GM23338 (cell line): ENCODE measurements at regions not wholly inside any gene's neighbourhood (a gene's known extent, or its start where the extent isn't known, plus 50 kb on each side); places are given as distances from the start of the nearest gene placed in this dataset.

Source experiments
- ATAC-seq: fragments of 200-7000 bp; cut with Tn5 transposase; 3 replicates; pipeline ENCODE4 v1.9.1; 2020
- DNase-seq: peaks from one replicate; pipeline ENCODE4 v3.0.0-alpha.2; 2015; ENCODE audit warnings: low spot score
- H2AFZ ChIP-seq: fragments of 200-600 bp; sonication (generic); 2 replicates; pipeline ENCODE4 v1.8.0; 2016; ENCODE audit warnings: antibody characterized with exemption, mild to moderate bottlenecking, moderate library complexity
- H3F3A ChIP-seq: fragments of 200-600 bp; sonication (generic); replicated peaks from 2 replicates; pipeline ENCODE4 v1.8.0; 2017; ENCODE audit warnings: antibody characterized with exemption, mixed run types, low read depth
- H3K27ac ChIP-seq: fragments of 200-600 bp; sonication (generic); 2 replicates; pipeline ENCODE4 v1.6.1; 2016; ENCODE audit warnings: low read depth
- H3K27me3 ChIP-seq: fragments of 200-600 bp; sonication (generic); 2 replicates; pipeline ENCODE4 v1.8.0; 2016; ENCODE audit warnings: mild to moderate bottlenecking, mixed run types, moderate library complexity; ENCODE audit not compliant: insufficient read depth
- H3K36me3 ChIP-seq: fragments of 200-600 bp; sonication (generic); 2 replicates; pipeline ENCODE4 v1.8.0; 2016; ENCODE audit warnings: mild to moderate bottlenecking; ENCODE audit not compliant: insufficient read depth
- H3K4me1 ChIP-seq: fragments of 200-600 bp; sonication (generic); 2 replicates; pipeline ENCODE4 v1.8.0; 2016; ENCODE audit warnings: mild to moderate bottlenecking, moderate library complexity; ENCODE audit not compliant: insufficient read depth
- H3K4me2 ChIP-seq: fragments of 200-600 bp; sonication (generic); 2 replicates; pipeline ENCODE4 v1.7.1; 2017; ENCODE audit warnings: mixed run types
- H3K4me3 ChIP-seq: fragments of 200-600 bp; sonication (generic); 2 replicates; pipeline ENCODE4 v1.6.1; 2016; ENCODE audit warnings: mixed run types
- H3K79me2 ChIP-seq: fragments of 200-600 bp; sonication (generic); replicated peaks from 2 replicates; pipeline ENCODE4 v1.8.0; 2017; ENCODE audit warnings: mild to moderate bottlenecking; ENCODE audit not compliant: insufficient read depth
- H3K9me2 ChIP-seq: fragments of 200-600 bp; sonication (generic); 2 replicates; pipeline ENCODE4 v1.8.0; 2017; ENCODE audit not compliant: insufficient read depth
- H4K20me1 ChIP-seq: fragments of 200-600 bp; sonication (generic); replicated peaks from 2 replicates; pipeline ENCODE4 v1.8.0; 2017; ENCODE audit warnings: mild to moderate bottlenecking; ENCODE audit not compliant: insufficient read depth
- H3K27ac Mint-ChIP-seq: 2 replicates; pipeline ENCODE4 v1.8.0; 2020; ENCODE audit warnings: inconsistent platforms, mild to moderate bottlenecking, moderate library complexity, mixed read lengths
- H3K27me3 Mint-ChIP-seq: 3 replicates; pipeline ENCODE4 v1.8.0; 2022; ENCODE audit warnings: low read depth, mild to moderate bottlenecking, moderate library complexity, mixed read lengths, inconsistent platforms; ENCODE audit not compliant: insufficient read depth, poor library complexity
- H3K36me3 Mint-ChIP-seq: 3 replicates; pipeline ENCODE4 v1.8.0; 2021; ENCODE audit warnings: low read depth, mild to moderate bottlenecking, inconsistent platforms, moderate library complexity, mixed read lengths
- H3K4me1 Mint-ChIP-seq: 3 replicates; pipeline ENCODE4 v1.8.0; 2020; ENCODE audit warnings: mild to moderate bottlenecking, inconsistent platforms, mixed read lengths
- H3K4me3 Mint-ChIP-seq: 3 replicates; pipeline ENCODE4 v1.8.0; 2021; ENCODE audit warnings: moderate library complexity, mild to moderate bottlenecking, inconsistent platforms, mixed read lengths
- H3K9me3 Mint-ChIP-seq: 3 replicates; pipeline ENCODE4 v1.8.0; 2020; ENCODE audit warnings: moderate library complexity, mild to moderate bottlenecking, inconsistent platforms, mixed read lengths
- CREB1 ChIP-seq: fragments of 250-450 bp; sonication (Bioruptor Pico); IDR thresholded peaks from 2 replicates; pipeline ENCODE4 v1.5.0; 2020; ENCODE audit warnings: low read depth, mild to moderate bottlenecking, moderate library complexity
- CTCF ChIP-seq, 2 experiments: fragments of 200-600 bp in 1 of 2; sonication (generic) in 1 of 2; conservative IDR thresholded peaks; 2 replicates each; pipeline versions ENCODE4 v1.5.1 to v1.6.1; 2016 to 2017; ENCODE audit warnings: antibody characterized with exemption in 2 of 2, low read depth in 2 of 2, mild to moderate bottlenecking in 2 of 2, moderate library complexity in 1 of 2
- ETS1 ChIP-seq: IDR thresholded peaks from 2 replicates; pipeline ENCODE4 v1.6.1; 2016; ENCODE audit warnings: antibody characterized with exemption
- EZH2 ChIP-seq: fragments of 200-600 bp; sonication (generic); IDR thresholded peaks from one replicate; pipeline ENCODE4 v1.8.0; 2017; ENCODE audit warnings: antibody characterized with exemption, mild to moderate bottlenecking, low read depth; ENCODE audit not compliant: unreplicated experiment
- EZH2phosphoT487 ChIP-seq: fragments of 200-600 bp; sonication (generic); IDR thresholded peaks from one replicate; pipeline ENCODE4 v1.8.1; 2018; ENCODE audit warnings: antibody characterized with exemption; ENCODE audit not compliant: unreplicated experiment
- JUNB ChIP-seq: IDR thresholded peaks from one replicate; pipeline ENCODE4 v1.6.1; 2016; ENCODE audit warnings: antibody characterized with exemption; ENCODE audit not compliant: unreplicated experiment
- NANOG ChIP-seq: IDR thresholded peaks from 2 replicates; pipeline ENCODE4 v1.6.1; 2016; ENCODE audit warnings: antibody characterized with exemption, borderline replicate concordance
- POLR2AphosphoS5 ChIP-seq: IDR thresholded peaks from 2 replicates; pipeline ENCODE4 v1.6.1; 2016; ENCODE audit warnings: antibody characterized with exemption, low read depth
- STAT1 ChIP-seq: IDR thresholded peaks from one replicate; pipeline ENCODE4 v1.6.1; 2016; ENCODE audit warnings: antibody characterized with exemption; ENCODE audit not compliant: unreplicated experiment
- ZNF114 ChIP-seq: fragments of 250-450 bp; sonication (Bioruptor Pico); IDR thresholded peaks from 2 replicates; pipeline ENCODE4 v1.5.0; 2020; ENCODE audit warnings: mild to moderate bottlenecking, moderate library complexity
- ZNF331 ChIP-seq: fragments of 250-450 bp; sonication (Bioruptor Pico); IDR thresholded peaks from 2 replicates; pipeline ENCODE4 v1.5.0; 2020; ENCODE audit warnings: low read depth, mild to moderate bottlenecking, moderate library complexity
- TF ChIP-seq, protein P1 (sequence below): fragments of 250-450 bp; sonication (Bioruptor Pico); IDR thresholded peaks from 2 replicates; pipeline ENCODE4 v1.5.0; 2020; ENCODE audit warnings: mild to moderate bottlenecking, moderate library complexity
- TF ChIP-seq, protein P2 (sequence below): IDR thresholded peaks from one replicate; pipeline ENCODE4 v1.6.1; 2018; ENCODE audit warnings: antibody characterized with exemption; ENCODE audit not compliant: unreplicated experiment

DNA sequence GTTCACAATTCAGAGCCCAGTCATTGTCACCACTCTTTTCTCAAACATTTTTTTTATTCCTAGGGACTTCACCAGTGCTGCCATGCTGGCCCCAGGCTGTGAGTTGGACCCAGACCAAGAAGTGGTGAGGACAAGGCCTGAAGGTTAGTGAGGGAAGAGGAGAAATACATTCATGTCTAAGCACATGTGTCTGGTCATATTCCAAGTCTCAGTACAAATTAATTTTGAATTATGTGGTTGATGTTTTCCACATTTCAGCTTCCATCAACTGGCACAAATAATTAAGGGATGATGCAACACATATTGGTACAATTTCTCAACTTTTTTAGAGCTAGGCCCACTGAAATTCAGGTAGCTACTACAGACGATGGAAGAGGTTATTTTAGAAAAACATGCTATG, 106.6 kb upstream of the UPP2 start:
- Histone ChIP-seq H3K4me3 (no peak overlapping the region), H3K27ac (no peak overlapping the region), H2AFZ (no peak overlapping the region), H3K4me1 (no peaks in the 10 kb centered on the region), H3K4me2 (no peak overlapping the region), H3K9me2 (peaks cover 5% of the 10 kb centered on the region; the same call in 1 of the 2 replicates), H3F3A (no peaks in the 10 kb centered on the region), H3K79me2 (no peaks in the 10 kb centered on the region), H4K20me1 (no peaks in the 10 kb centered on the region), H3K36me3 (no peaks in the 10 kb centered on the region), H3K27me3 (no peaks in the 10 kb centered on the region)
- ATAC-seq (no peak), DNase-seq (no peak)
- Mint-ChIP-seq H3K4me3 (no peak overlapping the region), H3K27ac (no peak overlapping the region), H3K27me3 (no peaks in the 10 kb centered on the region), H3K9me3 (no peaks in the 10 kb centered on the region), H3K36me3 (no peaks in the 10 kb centered on the region), H3K4me1 (peaks cover 2% of the 10 kb centered on the region; the same call in 2 of the 3 replicates)
- TF ChIP-seq ZNF331 (CRISPR knock-in tag) (no peak), EZH2 (no peak), JUNB (no peak), NANOG (no peak), EZH2phosphoT487 (no peak), CREB1 (CRISPR knock-in tag) (no peak), STAT1 (no peak), ZNF114 (no peak), CTCF (conservative IDR thresholded peaks at IDR 0.05; ENCODE audit: low read depth in 2 of 2) (no peak), POLR2AphosphoS5 (no peak), ETS1 (no peak)
- TF ChIP-seq, protein P1, sequence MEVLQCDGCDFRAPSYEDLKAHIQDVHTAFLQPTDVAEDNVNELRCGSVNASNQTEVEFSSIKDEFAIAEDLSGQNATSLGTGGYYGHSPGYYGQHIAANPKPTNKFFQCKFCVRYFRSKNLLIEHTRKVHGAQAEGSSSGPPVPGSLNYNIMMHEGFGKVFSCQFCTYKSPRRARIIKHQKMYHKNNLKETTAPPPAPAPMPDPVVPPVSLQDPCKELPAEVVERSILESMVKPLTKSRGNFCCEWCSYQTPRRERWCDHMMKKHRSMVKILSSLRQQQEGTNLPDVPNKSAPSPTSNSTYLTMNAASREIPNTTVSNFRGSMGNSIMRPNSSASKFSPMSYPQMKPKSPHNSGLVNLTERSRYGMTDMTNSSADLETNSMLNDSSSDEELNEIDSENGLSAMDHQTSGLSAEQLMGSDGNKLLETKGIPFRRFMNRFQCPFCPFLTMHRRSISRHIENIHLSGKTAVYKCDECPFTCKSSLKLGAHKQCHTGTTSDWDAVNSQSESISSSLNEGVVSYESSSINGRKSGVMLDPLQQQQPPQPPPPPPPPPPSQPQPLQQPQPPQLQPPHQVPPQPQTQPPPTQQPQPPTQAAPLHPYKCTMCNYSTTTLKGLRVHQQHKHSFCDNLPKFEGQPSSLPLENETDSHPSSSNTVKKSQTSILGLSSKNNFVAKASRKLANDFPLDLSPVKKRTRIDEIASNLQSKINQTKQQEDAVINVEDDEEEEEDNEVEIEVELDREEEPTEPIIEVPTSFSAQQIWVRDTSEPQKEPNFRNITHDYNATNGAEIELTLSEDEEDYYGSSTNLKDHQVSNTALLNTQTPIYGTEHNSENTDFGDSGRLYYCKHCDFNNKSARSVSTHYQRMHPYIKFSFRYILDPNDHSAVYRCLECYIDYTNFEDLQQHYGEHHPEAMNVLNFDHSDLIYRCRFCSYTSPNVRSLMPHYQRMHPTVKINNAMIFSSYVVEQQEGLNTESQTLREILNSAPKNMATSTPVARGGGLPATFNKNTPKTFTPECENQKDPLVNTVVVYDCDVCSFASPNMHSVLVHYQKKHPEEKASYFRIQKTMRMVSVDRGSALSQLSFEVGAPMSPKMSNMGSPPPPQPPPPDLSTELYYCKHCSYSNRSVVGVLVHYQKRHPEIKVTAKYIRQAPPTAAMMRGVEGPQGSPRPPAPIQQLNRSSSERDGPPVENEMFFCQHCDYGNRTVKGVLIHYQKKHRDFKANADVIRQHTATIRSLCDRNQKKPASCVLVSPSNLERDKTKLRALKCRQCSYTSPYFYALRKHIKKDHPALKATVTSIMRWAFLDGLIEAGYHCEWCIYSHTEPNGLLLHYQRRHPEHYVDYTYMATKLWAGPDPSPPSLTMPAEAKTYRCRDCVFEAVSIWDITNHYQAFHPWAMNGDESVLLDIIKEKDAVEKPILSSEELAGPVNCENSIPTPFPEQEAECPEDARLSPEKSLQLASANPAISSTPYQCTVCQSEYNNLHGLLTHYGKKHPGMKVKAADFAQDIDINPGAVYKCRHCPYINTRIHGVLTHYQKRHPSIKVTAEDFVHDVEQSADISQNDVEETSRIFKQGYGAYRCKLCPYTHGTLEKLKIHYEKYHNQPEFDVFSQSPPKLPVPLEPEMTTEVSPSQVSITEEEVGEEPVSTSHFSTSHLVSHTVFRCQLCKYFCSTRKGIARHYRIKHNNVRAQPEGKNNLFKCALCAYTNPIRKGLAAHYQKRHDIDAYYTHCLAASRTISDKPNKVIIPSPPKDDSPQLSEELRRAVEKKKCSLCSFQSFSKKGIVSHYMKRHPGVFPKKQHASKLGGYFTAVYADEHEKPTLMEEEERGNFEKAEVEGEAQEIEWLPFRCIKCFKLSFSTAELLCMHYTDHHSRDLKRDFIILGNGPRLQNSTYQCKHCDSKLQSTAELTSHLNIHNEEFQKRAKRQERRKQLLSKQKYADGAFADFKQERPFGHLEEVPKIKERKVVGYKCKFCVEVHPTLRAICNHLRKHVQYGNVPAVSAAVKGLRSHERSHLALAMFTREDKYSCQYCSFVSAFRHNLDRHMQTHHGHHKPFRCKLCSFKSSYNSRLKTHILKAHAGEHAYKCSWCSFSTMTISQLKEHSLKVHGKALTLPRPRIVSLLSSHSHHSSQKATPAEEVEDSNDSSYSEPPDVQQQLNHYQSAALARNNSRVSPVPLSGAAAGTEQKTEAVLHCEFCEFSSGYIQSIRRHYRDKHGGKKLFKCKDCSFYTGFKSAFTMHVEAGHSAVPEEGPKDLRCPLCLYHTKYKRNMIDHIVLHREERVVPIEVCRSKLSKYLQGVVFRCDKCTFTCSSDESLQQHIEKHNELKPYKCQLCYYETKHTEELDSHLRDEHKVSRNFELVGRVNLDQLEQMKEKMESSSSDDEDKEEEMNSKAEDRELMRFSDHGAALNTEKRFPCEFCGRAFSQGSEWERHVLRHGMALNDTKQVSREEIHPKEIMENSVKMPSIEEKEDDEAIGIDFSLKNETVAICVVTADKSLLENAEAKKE (CRISPR knock-in tag) = no peak
- TF ChIP-seq, protein P2, sequence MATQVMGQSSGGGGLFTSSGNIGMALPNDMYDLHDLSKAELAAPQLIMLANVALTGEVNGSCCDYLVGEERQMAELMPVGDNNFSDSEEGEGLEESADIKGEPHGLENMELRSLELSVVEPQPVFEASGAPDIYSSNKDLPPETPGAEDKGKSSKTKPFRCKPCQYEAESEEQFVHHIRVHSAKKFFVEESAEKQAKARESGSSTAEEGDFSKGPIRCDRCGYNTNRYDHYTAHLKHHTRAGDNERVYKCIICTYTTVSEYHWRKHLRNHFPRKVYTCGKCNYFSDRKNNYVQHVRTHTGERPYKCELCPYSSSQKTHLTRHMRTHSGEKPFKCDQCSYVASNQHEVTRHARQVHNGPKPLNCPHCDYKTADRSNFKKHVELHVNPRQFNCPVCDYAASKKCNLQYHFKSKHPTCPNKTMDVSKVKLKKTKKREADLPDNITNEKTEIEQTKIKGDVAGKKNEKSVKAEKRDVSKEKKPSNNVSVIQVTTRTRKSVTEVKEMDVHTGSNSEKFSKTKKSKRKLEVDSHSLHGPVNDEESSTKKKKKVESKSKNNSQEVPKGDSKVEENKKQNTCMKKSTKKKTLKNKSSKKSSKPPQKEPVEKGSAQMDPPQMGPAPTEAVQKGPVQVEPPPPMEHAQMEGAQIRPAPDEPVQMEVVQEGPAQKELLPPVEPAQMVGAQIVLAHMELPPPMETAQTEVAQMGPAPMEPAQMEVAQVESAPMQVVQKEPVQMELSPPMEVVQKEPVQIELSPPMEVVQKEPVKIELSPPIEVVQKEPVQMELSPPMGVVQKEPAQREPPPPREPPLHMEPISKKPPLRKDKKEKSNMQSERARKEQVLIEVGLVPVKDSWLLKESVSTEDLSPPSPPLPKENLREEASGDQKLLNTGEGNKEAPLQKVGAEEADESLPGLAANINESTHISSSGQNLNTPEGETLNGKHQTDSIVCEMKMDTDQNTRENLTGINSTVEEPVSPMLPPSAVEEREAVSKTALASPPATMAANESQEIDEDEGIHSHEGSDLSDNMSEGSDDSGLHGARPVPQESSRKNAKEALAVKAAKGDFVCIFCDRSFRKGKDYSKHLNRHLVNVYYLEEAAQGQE = no peak
